Esophagus squamous epithelium (tissue), 5 donors: ENCODE measurements at regions not wholly inside any gene's neighbourhood (a gene's known extent, or its start where the extent isn't known, plus 50 kb on each side); places are given as distances from the start of the nearest gene placed in this dataset.

Experiments
- DNase-seq: peaks from one replicate; lab custom pipeline; 2025; lab: John Stamatoyannopoulos, UW
- H3K27ac ChIP-seq, 4 donors: fragments of 200-600 bp; sonication (generic); one replicate each; pipeline ENCODE4 v1.5.1; 2016 to 2019; ENCODE audit warnings: mild to moderate bottlenecking in 1 of 4
- H3K27me3 ChIP-seq, 4 donors: fragments of 200-600 bp; sonication (generic); 1 replicate in 3 of 4; 2 replicates in 1 of 4; pipeline versions ENCODE4 v1.5.1 to v1.6.0; 2017 to 2021; ENCODE audit warnings: antibody characterized with exemption in 1 of 4
- H3K36me3 ChIP-seq, 3 donors: fragments of 200-600 bp; sonication (generic); one replicate each; pipeline ENCODE4 v1.5.1; 2016 to 2019
- H3K4me1 ChIP-seq, 3 donors: fragments of 200-600 bp; sonication (generic); one replicate each; pipeline ENCODE4 v1.5.1; 2017 to 2019
- H3K4me3 ChIP-seq, 4 donors: fragments of 200-600 bp; sonication (generic); 1 replicate in 3 of 4; 2 replicates in 1 of 4; pipeline ENCODE4 v1.5.1; 2016 to 2019; ENCODE audit warnings: mild to moderate bottlenecking in 2 of 4, moderate library complexity in 1 of 4
- H3K9me3 ChIP-seq, 3 donors: fragments of 200-600 bp; sonication (generic); one replicate each; pipeline ENCODE4 v1.5.1; 2016 to 2019
- CTCF ChIP-seq, 6 experiments: fragments of 450-650 bp in 4 of 6; fragments of 200-600 bp in 2 of 6; sonication (generic) in 2 of 6; IDR thresholded peaks; one replicate each; pipeline ENCODE4 v1.5.1; 2016 to 2019; ENCODE audit warnings: antibody characterized with exemption in 6 of 6, mild to moderate bottlenecking in 4 of 6, moderate library complexity in 4 of 6
- POLR2A ChIP-seq, 4 donors: fragments of 450-650 bp; IDR thresholded peaks; one replicate each; pipeline ENCODE4 v1.6.1; 2017; ENCODE audit warnings: antibody characterized with exemption in 4 of 4, mild to moderate bottlenecking in 4 of 4, moderate library complexity in 3 of 4
- WGBS, 2 donors: methylation state at CpG; one replicate each; pipeline ENCODE4 v1.1.5; 2018; 5-methylcytosine and 5-hydroxymethylcytosine counted together
- intact Hi-C: fragments of 100-400 bp; cut with DNase I; formaldehyde crosslinking; loops from one replicate; pipeline ENCODE4 v1.15.0; 2022
- donor health status: DM: yes; HTN: yes; CAD: no.

GRCh38 chr1:209158851-209159250 is 424.7 kb upstream of the CAMK1G start:
- Histone ChIP-seq H3K27me3 (no peaks in the 10 kb centered on the region), H3K27ac (no peak overlapping the region), H3K4me3 (no peak overlapping the region), H3K9me3 (no peaks in the 10 kb centered on the region), H3K36me3 (no peaks in the 10 kb centered on the region), H3K4me1 (no peaks in the 10 kb centered on the region)
- 85 to 91% methylated on average over 1 of the region's 1 CpG for WGBS, 2 donors
- TF ChIP-seq POLR2A (IDR thresholded peaks at IDR 0.05) (no peak), CTCF (IDR thresholded peaks at IDR 0.05) (no peak)
- no peak for DNase-seq
- intact Hi-C loops = no loop called here

GRCh38 chr1:209160230-209160629 is 423.3 kb upstream of the CAMK1G start:
- H3K4me3 ChIP-seq = no peak overlapping the region
- no peaks in the 10 kb centered on the region for H3K27me3 ChIP-seq
- H3K9me3 ChIP-seq = no peaks in the 10 kb centered on the region
- no peak overlapping the region for H3K27ac ChIP-seq
- intact Hi-C loops = no loop called here
- DNase-seq = no peak
- TF ChIP-seq CTCF (IDR thresholded peaks at IDR 0.05) (no peak), POLR2A (IDR thresholded peaks at IDR 0.05) (no peak)
- H3K36me3 ChIP-seq = no peaks in the 10 kb centered on the region
- no peaks in the 10 kb centered on the region for H3K4me1 ChIP-seq
- 53 to 55% methylated on average over 2 of the region's 2 CpGs for WGBS, 2 donors

GRCh38 chr1:209162651-209163050 is 420.9 kb upstream of the CAMK1G start:
- no peak for TF ChIP-seq POLR2A (IDR thresholded peaks at IDR 0.05)
- TF ChIP-seq CTCF (IDR thresholded peaks at IDR 0.05) = no peak
- H3K4me1 ChIP-seq = no peaks in the 10 kb centered on the region
- H3K27ac ChIP-seq = no peak overlapping the region
- no peak overlapping the region for H3K4me3 ChIP-seq
- WGBS, 2 donors = 55 to 85% methylated on average over 3 of the region's 3 CpGs
- no peaks in the 10 kb centered on the region for H3K27me3 ChIP-seq
- H3K9me3 ChIP-seq = no peaks in the 10 kb centered on the region
- H3K36me3 ChIP-seq = no peaks in the 10 kb centered on the region
- intact Hi-C loops = no loop called here
- no peak for DNase-seq

GRCh38 chr1:209168204-209168603 is 415.3 kb upstream of the CAMK1G start:
- intact Hi-C loops = no loop called here

GRCh38 chr1:209171151-209171550 is 412.4 kb upstream of the CAMK1G start:
- H3K4me3 ChIP-seq = no peak overlapping the region
- H3K9me3 ChIP-seq = no peaks in the 10 kb centered on the region
- DNase-seq = no peak
- intact Hi-C loops = no loop called here
- no peaks in the 10 kb centered on the region for H3K36me3 ChIP-seq
- H3K27ac ChIP-seq = no peak overlapping the region
- H3K27me3 ChIP-seq = no peaks in the 10 kb centered on the region
- peaks cover 0 to 24% (median 12%) of the 10 kb centered on the region in 3 donors for H3K4me1 ChIP-seq
- TF ChIP-seq CTCF (IDR thresholded peaks at IDR 0.05) (no peak), POLR2A (IDR thresholded peaks at IDR 0.05) (no peak)
- WGBS, 2 donors = 0% methylated on average over 1 of the region's 1 CpG

More at GRCh38 chr1:209168204-209168603, 415.3 kb upstream of the CAMK1G start:
- Histone ChIP-seq H3K27me3 (no peaks in the 10 kb centered on the region), H3K4me1 (peaks cover 0 to 24% (median 12%) of the 10 kb centered on the region in 3 donors), H3K4me3 (no peak overlapping the region), H3K36me3 (no peaks in the 10 kb centered on the region), H3K9me3 (no peaks in the 10 kb centered on the region), H3K27ac (peak overlapping the region in 2 of 4 donors; percentile 30)
- no peak for DNase-seq
- TF ChIP-seq POLR2A (IDR thresholded peaks at IDR 0.05) = no peak
- no peak for TF ChIP-seq CTCF (IDR thresholded peaks at IDR 0.05)
